ENCODE measurements at regions not wholly inside any gene's neighbourhood (a gene's known extent, or its start where the extent isn't known, plus 50 kb on each side); places are given as distances from the start of the nearest gene placed in this dataset.

DNA sequence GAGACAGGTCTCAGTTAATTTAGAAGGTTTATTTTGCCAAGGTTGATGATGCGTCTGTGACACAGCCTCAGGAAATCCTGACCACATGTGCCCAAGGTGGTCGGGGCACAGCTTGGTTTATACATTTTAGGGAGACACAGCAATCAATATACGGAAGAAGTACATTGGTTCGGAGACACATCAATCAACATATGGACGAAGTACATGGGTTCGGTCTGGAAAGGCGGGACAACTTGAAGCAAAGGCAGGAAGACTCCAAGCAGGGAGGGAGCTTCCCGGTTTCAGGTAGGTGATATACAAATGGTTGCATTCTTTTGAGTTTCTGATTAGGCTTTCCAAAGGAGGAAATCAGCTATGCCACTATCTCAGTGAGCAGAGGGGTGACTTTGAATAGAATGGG is 225.2 kb upstream of the ZFP42 start:
- no peak for ATAC-seq
- Histone ChIP-seq H3K4me1 (no peaks in the 10 kb centered on the region), H3K27me3 (ENCODE audit: insufficient read depth in 3 of 3, low read length in 2 of 3) (no peaks in the 10 kb centered on the region), H3K27ac (no peak overlapping the region), H3K4me3 (no peak overlapping the region), H3K9me3 (no peaks in the 10 kb centered on the region), H3K36me3 (ENCODE audit: insufficient read depth in 1 of 2, low read depth in 1 of 2) (no peaks in the 10 kb centered on the region)
- TF ChIP-seq, protein P1, sequence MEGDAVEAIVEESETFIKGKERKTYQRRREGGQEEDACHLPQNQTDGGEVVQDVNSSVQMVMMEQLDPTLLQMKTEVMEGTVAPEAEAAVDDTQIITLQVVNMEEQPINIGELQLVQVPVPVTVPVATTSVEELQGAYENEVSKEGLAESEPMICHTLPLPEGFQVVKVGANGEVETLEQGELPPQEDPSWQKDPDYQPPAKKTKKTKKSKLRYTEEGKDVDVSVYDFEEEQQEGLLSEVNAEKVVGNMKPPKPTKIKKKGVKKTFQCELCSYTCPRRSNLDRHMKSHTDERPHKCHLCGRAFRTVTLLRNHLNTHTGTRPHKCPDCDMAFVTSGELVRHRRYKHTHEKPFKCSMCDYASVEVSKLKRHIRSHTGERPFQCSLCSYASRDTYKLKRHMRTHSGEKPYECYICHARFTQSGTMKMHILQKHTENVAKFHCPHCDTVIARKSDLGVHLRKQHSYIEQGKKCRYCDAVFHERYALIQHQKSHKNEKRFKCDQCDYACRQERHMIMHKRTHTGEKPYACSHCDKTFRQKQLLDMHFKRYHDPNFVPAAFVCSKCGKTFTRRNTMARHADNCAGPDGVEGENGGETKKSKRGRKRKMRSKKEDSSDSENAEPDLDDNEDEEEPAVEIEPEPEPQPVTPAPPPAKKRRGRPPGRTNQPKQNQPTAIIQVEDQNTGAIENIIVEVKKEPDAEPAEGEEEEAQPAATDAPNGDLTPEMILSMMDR (IDR thresholded peaks at IDR 0.05): no peak
- DNase-seq: no peak
- intact Hi-C loops (cut with DNase I): no loop called here
- 90 to 93% (median 93%) methylated on average over 8 of the region's 8 CpGs for WGBS, 3 donors

DNA sequence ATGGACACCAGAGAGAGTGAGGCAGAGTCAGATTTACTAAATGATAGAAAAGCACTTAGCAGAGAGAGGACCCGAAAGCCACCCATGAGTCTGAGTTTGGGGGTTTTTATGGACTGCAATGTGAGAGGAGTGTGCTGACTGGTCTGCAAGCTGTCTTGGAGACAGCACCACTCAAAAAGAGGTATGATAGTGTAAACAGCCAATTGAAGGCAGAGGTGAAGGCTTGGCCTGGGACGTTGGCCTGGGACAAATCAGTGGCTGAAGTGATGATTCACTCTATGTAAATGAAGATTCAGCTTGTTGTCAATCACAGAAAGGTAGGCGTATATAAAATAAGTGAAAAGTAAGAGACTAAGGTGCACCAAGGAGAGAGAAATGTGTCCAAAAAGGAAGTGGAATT is 217.6 kb upstream of the ZFP42 start:
- intact Hi-C loops (cut with DNase I): no loop called here
- Histone ChIP-seq H3K27ac (no peak overlapping the region), H3K27me3 (ENCODE audit: insufficient read depth in 3 of 3, low read length in 2 of 3) (no peaks in the 10 kb centered on the region), H3K36me3 (ENCODE audit: insufficient read depth in 1 of 2, low read depth in 1 of 2) (no peaks in the 10 kb centered on the region), H3K4me3 (no peak overlapping the region), H3K9me3 (peaks cover 4% of the 10 kb centered on the region), H3K4me1 (no peaks in the 10 kb centered on the region)
- WGBS, 3 donors: 74 to 92% (median 82%) methylated on average over 3 of the region's 3 CpGs
- ATAC-seq (no peak), DNase-seq (no peak)
- TF ChIP-seq, protein P1 (IDR thresholded peaks at IDR 0.05): no peak

DNA sequence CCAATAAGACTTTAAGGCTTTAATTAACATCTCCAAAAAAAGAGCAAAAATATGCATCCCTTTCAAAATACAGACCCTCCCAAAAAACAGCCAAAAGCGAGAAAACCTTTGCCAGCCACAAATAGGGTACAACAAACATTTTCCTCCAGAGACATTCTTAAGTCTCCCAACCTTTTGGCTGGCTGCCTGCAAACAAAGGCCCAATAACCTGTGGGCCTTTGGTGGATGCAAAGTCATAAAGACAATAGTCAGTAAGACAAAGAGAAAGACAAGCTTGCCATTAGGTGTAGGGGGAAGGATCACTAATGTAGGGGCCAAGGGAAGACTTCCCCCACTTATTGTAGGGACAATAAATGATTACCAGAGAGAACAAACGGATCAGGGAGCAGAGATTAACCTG is 215.5 kb upstream of the ZFP42 start:
- TF ChIP-seq, protein P1 (IDR thresholded peaks at IDR 0.05): no peak
- ATAC-seq (no peak), DNase-seq (no peak)
- Histone ChIP-seq H3K27me3 (ENCODE audit: insufficient read depth in 3 of 3, low read length in 2 of 3) (peaks cover 0 to 2% (median 0%) of the 10 kb centered on the region in 3 donors), H3K4me1 (no peaks in the 10 kb centered on the region), H3K36me3 (ENCODE audit: insufficient read depth in 1 of 2, low read depth in 1 of 2) (no peaks in the 10 kb centered on the region), H3K9me3 (peaks cover 4% of the 10 kb centered on the region), H3K4me3 (no peak overlapping the region), H3K27ac (no peak overlapping the region)
- whole genome bisulfite sequencing, 3 donors: 72 to 78% (median 75%) methylated on average over 2 of the region's 2 CpGs
- intact Hi-C loops (cut with DNase I): no loop called here

- no peaks in the 10 kb centered on the region for H3K36me3 ChIP-seq (ENCODE audit: insufficient read depth in 1 of 2, low read depth in 1 of 2)
- H3K4me1 ChIP-seq: no peaks in the 10 kb centered on the region
- H3K9me3 ChIP-seq: peaks cover 4% of the 10 kb centered on the region
- DNase-seq: no peak
- TF ChIP-seq, protein P1 (IDR thresholded peaks at IDR 0.05): no peak
- H3K27ac ChIP-seq: no peak overlapping the region
- no peak overlapping the region for H3K4me3 ChIP-seq
- H3K27me3 ChIP-seq (ENCODE audit: insufficient read depth in 3 of 3, low read length in 2 of 3): peaks cover 0 to 2% (median 0%) of the 10 kb centered on the region in 3 donors
- ATAC-seq: no peak
- intact Hi-C loops (cut with DNase I): no loop called here
- WGBS, 3 donors: 18 to 35% (median 26%) methylated on average over 4 of the region's 4 CpGs
These were observed 213.2 kb upstream of the ZFP42 start for GRCh38 chr4:187782286-187782824.

GRCh38 chr4:187786190-187786589 is 209.4 kb upstream of the ZFP42 start:
- Histone ChIP-seq H3K4me3 (no peak overlapping the region), H3K4me1 (no peaks in the 10 kb centered on the region), H3K27ac (no peak overlapping the region), H3K36me3 (ENCODE audit: insufficient read depth in 1 of 2, low read depth in 1 of 2) (no peaks in the 10 kb centered on the region), H3K27me3 (ENCODE audit: insufficient read depth in 3 of 3, low read length in 2 of 3) (peaks cover 0 to 2% (median 0%) of the 10 kb centered on the region in 3 donors), H3K9me3 (no peaks in the 10 kb centered on the region)
- intact Hi-C loops (cut with DNase I): no loop called here
- no peak for DNase-seq
- TF ChIP-seq, protein P1 (IDR thresholded peaks at IDR 0.05): no peak
- no peak for ATAC-seq

Data from psoas muscle (tissue), 7 donors.